SK-N-SH (cell line): ENCODE measurements at regions not wholly inside any gene's neighbourhood (a gene's known extent, or its start where the extent isn't known, plus 50 kb on each side); places are given as distances from the start of the nearest gene placed in this dataset.

Source experiments
- CTCF ChIA-PET: fragments of 300-600, 350-600 bp; formaldehyde crosslinking; extraction: SDS; loops from one replicate; lab custom pipeline; 2021; lab: Yijun Ruan, JAX
- POLR2A ChIA-PET: fragments of 350-600 bp; sonication (Branson Sonifier 250); formaldehyde crosslinking; extraction: SDS; loops from one replicate; lab custom pipeline; 2020; ENCODE audit warnings: antibody characterized with exemption, inconsistent platforms; lab: Yijun Ruan, JAX
- DNase-seq: peaks from one replicate; pipeline ENCODE4 v3.0.0; 2012
- H2AFZ ChIP-seq: fragments of 200-600 bp; sonication (generic); 2 replicates; pipeline ENCODE4 v1.8.1; 2016; ENCODE audit warnings: antibody characterized with exemption, mild to moderate bottlenecking, low read depth
- H3F3A ChIP-seq: fragments of 200-600 bp; sonication (generic); replicated peaks from 2 replicates; pipeline ENCODE3; 2016; ENCODE audit warnings: antibody characterized with exemption, mild to moderate bottlenecking; ENCODE audit not compliant: insufficient read depth
- H3K27ac ChIP-seq, 2 experiments: fragments of 200-500 bp in 1 of 2; fragments of 200-600 bp in 1 of 2; sonication (Bioruptor generic) in 1 of 2; sonication (generic), shearing (Covaris generic) in 1 of 2; 2 replicates each; pipeline versions ENCODE4 v1.5.1 to v1.6.1; 2014 to 2016; ENCODE audit warnings: low read depth in 2 of 2, inconsistent platforms in 1 of 2, low read length in 1 of 2, mild to moderate bottlenecking in 1 of 2, mixed read lengths in 1 of 2
- H3K27me3 ChIP-seq: fragments of 200-600 bp; sonication (generic), shearing (Covaris generic); 2 replicates; pipeline ENCODE4 v1.6.1; 2016; ENCODE audit warnings: mixed run types; ENCODE audit not compliant: insufficient read depth
- H3K36me3 ChIP-seq, 2 experiments: fragments of 200-500 bp in 1 of 2; fragments of 200-600 bp in 1 of 2; sonication (Bioruptor generic) in 1 of 2; sonication (generic) in 1 of 2; replicated peaks in 1 of 2; 2 replicates each; pipeline versions ENCODE3 to v1.5.1; 2014 to 2016; ENCODE audit warnings: low read length in 1 of 2, mild to moderate bottlenecking in 1 of 2; ENCODE audit not compliant: insufficient read depth in 2 of 2, control insufficient read depth in 1 of 2
- H3K4me1 ChIP-seq, 2 experiments: fragments of 200-500 bp in 1 of 2; fragments of 200-600 bp in 1 of 2; sonication (Bioruptor generic) in 1 of 2; sonication (generic), shearing (Covaris generic) in 1 of 2; 2 replicates each; pipeline versions ENCODE4 v1.5.1 to v1.6.1; 2014 to 2016; ENCODE audit warnings: low read depth in 1 of 2, low read length in 1 of 2, mixed run types in 1 of 2; ENCODE audit not compliant: insufficient read depth in 2 of 2, control insufficient read depth in 1 of 2
- H3K4me2 ChIP-seq: fragments of 200-600 bp; sonication (generic), shearing (Covaris generic); 2 replicates; pipeline ENCODE4 v1.6.1; 2017; ENCODE audit warnings: mixed run types
- H3K4me3 ChIP-seq, 2 experiments: fragments of 200-500 bp in 1 of 2; fragments of 200-600 bp in 1 of 2; sonication (Bioruptor generic) in 1 of 2; sonication (generic), shearing (Covaris generic) in 1 of 2; 2 replicates each; pipeline versions ENCODE4 v1.5.1 to v1.8.1; 2014 to 2016; ENCODE audit warnings: low read depth in 2 of 2, inconsistent platforms in 1 of 2, low read length in 1 of 2, mild to moderate bottlenecking in 1 of 2, mixed read lengths in 1 of 2, moderate library complexity in 1 of 2
- H3K79me2 ChIP-seq: fragments of 200-600 bp; sonication (generic); 2 replicates; pipeline ENCODE4 v1.8.1; 2017; ENCODE audit warnings: mild to moderate bottlenecking; ENCODE audit not compliant: insufficient read depth
- H3K9ac ChIP-seq: fragments of 200-600 bp; sonication (generic); 2 replicates; pipeline ENCODE4 v1.6.1; 2017; ENCODE audit warnings: mixed run types
- H3K9me2 ChIP-seq: fragments of 200-600 bp; sonication (generic); 2 replicates; pipeline ENCODE4 v1.6.1; 2017; ENCODE audit warnings: mixed run types
- H3K9me3 ChIP-seq: fragments of 200-600 bp; sonication (generic); 2 replicates; pipeline ENCODE4 v1.6.1; 2017; ENCODE audit warnings: mixed run types, mild to moderate bottlenecking, moderate library complexity
- H4K20me1 ChIP-seq: fragments of 200-600 bp; sonication (generic); 2 replicates; pipeline ENCODE4 v1.6.1; 2017; ENCODE audit warnings: mild to moderate bottlenecking, mixed run types; ENCODE audit not compliant: insufficient read depth
- CHD2 ChIP-seq: fragments of 150-350 bp; IDR thresholded peaks from 2 replicates; pipeline ENCODE4 v1.6.1; 2018; ENCODE audit warnings: low read length; ENCODE audit not compliant: partially characterized antibody
- CTCF ChIP-seq: fragments of 200-600 bp; sonication (generic); IDR thresholded peaks from 2 replicates; pipeline ENCODE4 v1.6.1; 2017; ENCODE audit warnings: antibody characterized with exemption, mild to moderate bottlenecking, moderate library complexity
- ELF1 ChIP-seq: IDR thresholded peaks from 2 replicates; pipeline ENCODE4 v1.4.0; 2012
- EP300 ChIP-seq, 2 experiments: IDR thresholded peaks; 2 replicates each; pipeline versions ENCODE4 v1.4.0 to v1.6.1; 2012; ENCODE audit warnings: borderline replicate concordance in 1 of 2, low read depth in 1 of 2, low read length in 1 of 2
- EZH2phosphoT487 ChIP-seq: fragments of 200-600 bp; sonication (generic); IDR thresholded peaks from 2 replicates; pipeline ENCODE4 v1.6.1; 2017; ENCODE audit warnings: low read depth, mixed run types, mild to moderate bottlenecking, antibody characterized with exemption, moderate library complexity, borderline replicate concordance
- FOSL2 ChIP-seq: IDR thresholded peaks from 2 replicates; pipeline ENCODE4 v1.4.0; 2012; ENCODE audit warnings: low read depth, mild to moderate bottlenecking, moderate library complexity, borderline replicate concordance
- FOXJ3 ChIP-seq: sonication (generic); formaldehyde crosslinking; IDR thresholded peaks from 2 replicates; pipeline ENCODE4 v1.5.1; 2020; ENCODE audit warnings: mild to moderate bottlenecking, missing genetic modification reagents
- FOXM1 ChIP-seq: IDR thresholded peaks from 2 replicates; pipeline ENCODE4 v1.4.0; 2012; ENCODE audit warnings: low read depth, mild to moderate bottlenecking
- GABPA ChIP-seq: IDR thresholded peaks from 2 replicates; pipeline ENCODE4 v1.4.0; 2012; ENCODE audit warnings: low read depth, mild to moderate bottlenecking
- JUND ChIP-seq: IDR thresholded peaks from 2 replicates; pipeline ENCODE4 v1.4.0; 2012
- MAX ChIP-seq: IDR thresholded peaks from 2 replicates; pipeline ENCODE4 v1.4.0; 2012; ENCODE audit warnings: low read depth
- MEF2A ChIP-seq: IDR thresholded peaks from 2 replicates; pipeline ENCODE4 v1.4.0; 2012; ENCODE audit warnings: low read depth, borderline replicate concordance
- MXI1 ChIP-seq: IDR thresholded peaks from 2 replicates; pipeline ENCODE4 v1.6.1; 2012; ENCODE audit warnings: mild to moderate bottlenecking, low read depth, low read length, improper control_type of control experiment
- NFIC ChIP-seq: IDR thresholded peaks from 2 replicates; pipeline ENCODE4 v1.4.0; 2012; ENCODE audit warnings: borderline replicate concordance
- NRF1 ChIP-seq: IDR thresholded peaks from 2 replicates; pipeline ENCODE4 v1.6.1; 2012; ENCODE audit warnings: low read depth, mild to moderate bottlenecking, low read length
- PBX3 ChIP-seq: IDR thresholded peaks from 2 replicates; pipeline ENCODE4; 2012
- POLR2AphosphoS5 ChIP-seq: IDR thresholded peaks from 2 replicates; pipeline ENCODE4 v1.6.1; 2012; ENCODE audit warnings: low read depth, low read length
- RAD21 ChIP-seq: IDR thresholded peaks from 2 replicates; pipeline ENCODE4 v1.6.1; 2012; ENCODE audit warnings: mild to moderate bottlenecking, low read length
- RCOR1 ChIP-seq: fragments of 150-350 bp; IDR thresholded peaks from 2 replicates; pipeline ENCODE4 v1.6.1; 2017; ENCODE audit warnings: antibody characterized with exemption, low read length
- REST ChIP-seq: IDR thresholded peaks from 2 replicates; pipeline ENCODE4 v1.6.1; 2012; ENCODE audit warnings: mild to moderate bottlenecking, low read depth, low read length, moderate library complexity
- RFX5 ChIP-seq: IDR thresholded peaks from 2 replicates; pipeline ENCODE4 v1.6.1; 2012; ENCODE audit warnings: mild to moderate bottlenecking, improper control_type of control experiment, low read length
- RXRA ChIP-seq: IDR thresholded peaks from 2 replicates; pipeline ENCODE4 v1.4.0; 2012; ENCODE audit warnings: low read depth, mild to moderate bottlenecking, borderline replicate concordance
- SIN3A ChIP-seq: IDR thresholded peaks from 2 replicates; pipeline ENCODE4 v1.6.1; 2012; ENCODE audit warnings: low read depth, mild to moderate bottlenecking, low read length, moderate library complexity, borderline replicate concordance
- SMC3 ChIP-seq: IDR thresholded peaks from 2 replicates; pipeline ENCODE4 v1.6.1; 2012; ENCODE audit warnings: low read depth, low read length, improper control_type of control experiment
- TCF12 ChIP-seq: IDR thresholded peaks from 2 replicates; pipeline ENCODE4 v1.4.0; 2012
- TEAD4 ChIP-seq: IDR thresholded peaks from 2 replicates; pipeline ENCODE4 v1.4.0; 2012; ENCODE audit warnings: mild to moderate bottlenecking, borderline replicate concordance; ENCODE audit not compliant: insufficient read depth
- USF2 ChIP-seq: fragments of 150-350 bp; IDR thresholded peaks from 2 replicates; pipeline ENCODE4 v1.6.1; 2017; ENCODE audit warnings: antibody characterized with exemption, low read length, low read depth, borderline replicate concordance
- TF ChIP-seq, protein P1 (sequence below): IDR thresholded peaks from 2 replicates; pipeline ENCODE4 v1.4.0; 2012; ENCODE audit warnings: low read depth, borderline replicate concordance

DNA sequence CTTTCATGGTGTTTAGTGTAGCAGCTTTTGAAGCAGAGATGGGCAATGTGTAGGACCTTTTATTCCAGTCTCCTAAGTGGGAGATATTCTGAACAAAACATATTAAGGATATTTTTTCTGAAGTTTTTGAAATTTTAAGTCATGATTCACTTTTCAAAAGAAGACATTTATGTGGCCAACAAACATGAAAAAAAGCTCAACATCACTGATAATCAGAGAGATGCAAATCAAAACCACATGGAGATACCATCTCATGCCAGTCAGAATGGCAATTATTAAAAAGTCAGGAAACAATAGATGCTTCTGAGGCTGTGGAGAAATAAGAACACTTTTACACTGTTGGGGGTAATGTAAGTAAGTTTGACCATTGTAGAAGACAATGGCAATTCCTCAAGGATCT, 76.0 kb downstream of the FAT4 start:
- peak overlapping the region; percentile 33; the same call in 1 of the 2 replicates for H3K9ac ChIP-seq
- peaks cover 6% of the 10 kb centered on the region; the same call in 1 of the 2 replicates for H3K79me2 ChIP-seq
- H3K4me3 ChIP-seq, result peak overlapping the region in 1 of 2 experiments; percentile 21; a peak in 1 of 4 replicates
- H2AFZ ChIP-seq, result no peak overlapping the region
- H3K9me3 ChIP-seq, result no peaks in the 10 kb centered on the region
- H3F3A ChIP-seq, result peaks cover 37% of the 10 kb centered on the region
- ChIA-PET POLR2A (no interaction called here), CTCF (no interaction called here)
- DNase-seq, result no peak
- peak overlapping the region; percentile 82 to 88; a peak in 3 of 4 replicates for H3K27ac ChIP-seq
- no peaks in the 10 kb centered on the region for H3K36me3 ChIP-seq
- H4K20me1 ChIP-seq, result no peaks in the 10 kb centered on the region
- H3K27me3 ChIP-seq, result no peaks in the 10 kb centered on the region
- no peaks in the 10 kb centered on the region for H3K9me2 ChIP-seq
- peaks cover 0 to 6% of the 10 kb centered on the region in 2 experiments; a peak in 2 of 4 replicates for H3K4me1 ChIP-seq
- H3K4me2 ChIP-seq, result peak overlapping the region; percentile 47
- TF ChIP-seq USF2 (no peak), CTCF (no peak), REST (no peak), FOXM1 (peak; percentile 39; the same call in 1 of the 2 replicates), ELF1 (no peak), TEAD4 (peak; percentile 60; the same call in 1 of the 2 replicates), EP300 (IDR thresholded peaks at IDR 0.05; ENCODE audit: borderline replicate concordance in 1 of 2, low read depth in 1 of 2, low read length in 1 of 2) (peak in 1 of 2 experiments; percentile 71; a peak in 1 of 4 replicates), MXI1 (no peak), SMC3 (no peak), RCOR1 (no peak), GABPA (no peak), NRF1 (no peak), RFX5 (no peak), RXRA (no peak), JUND (peak; percentile 60), NFIC (peak; percentile 40; the same call in 1 of the 2 replicates), TCF12 (peak; percentile 87), POLR2AphosphoS5 (no peak; the same call in 1 of the 2 replicates), FOSL2 (peak; percentile 32; the same call in 1 of the 2 replicates), MEF2A (no peak), CHD2 (no peak), RAD21 (no peak), FOXJ3 (CRISPR knock-in tag) (no peak), SIN3A (no peak), EZH2phosphoT487 (no peak), MAX (no peak), PBX3 (peak; percentile 70)
- TF ChIP-seq, protein P1, sequence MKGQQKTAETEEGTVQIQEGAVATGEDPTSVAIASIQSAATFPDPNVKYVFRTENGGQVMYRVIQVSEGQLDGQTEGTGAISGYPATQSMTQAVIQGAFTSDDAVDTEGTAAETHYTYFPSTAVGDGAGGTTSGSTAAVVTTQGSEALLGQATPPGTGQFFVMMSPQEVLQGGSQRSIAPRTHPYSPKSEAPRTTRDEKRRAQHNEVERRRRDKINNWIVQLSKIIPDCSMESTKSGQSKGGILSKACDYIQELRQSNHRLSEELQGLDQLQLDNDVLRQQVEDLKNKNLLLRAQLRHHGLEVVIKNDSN, result no peak
